ENCODE measurements at regions not wholly inside any gene's neighbourhood (a gene's known extent, or its start where the extent isn't known, plus 50 kb on each side); places are given as distances from the start of the nearest gene placed in this dataset.
"Not testable (repeated sequence)": the region's sequence is repeated elsewhere in the genome, so short reads cannot be mapped to it uniquely, and the experiment has no call there.

- peak; percentile 26 for DNase-seq (ENCODE audit: low spot score)
These were observed 54.4 kb upstream of the JAK1 start for GRCh38 chr1:65020774-65021173.

GRCh38 chr1:65021795-65022194 is 55.4 kb upstream of the JAK1 start:
- DNase-seq (ENCODE audit: low spot score): no peak

GRCh38 chr1:65022216-65022615 is 55.9 kb upstream of the JAK1 start:
- DNase-seq (ENCODE audit: low spot score): no peak

GRCh38 chr1:65025794-65026193 is 59.4 kb upstream of the JAK1 start:
- DNase-seq (ENCODE audit: low spot score): no peak

- no peak for DNase-seq (ENCODE audit: low spot score)
These were observed 59.9 kb upstream of the JAK1 start for GRCh38 chr1:65026235-65026634.

GRCh38 chr1:65027666-65028358 is 61.5 kb upstream of the JAK1 start:
- DNase-seq (ENCODE audit: low spot score): peak; percentile 15

GRCh38 chr1:65029434-65029833 is 63.1 kb upstream of the JAK1 start:
- DNase-seq (ENCODE audit: low spot score): not testable (repeated sequence)

GRCh38 chr1:65034879-65035278 is 68.5 kb upstream of the JAK1 start:
- DNase-seq (ENCODE audit: low spot score): not testable (repeated sequence)

GRCh38 chr1:65036570-65037051 is 70.3 kb upstream of the JAK1 start:
- no peak for DNase-seq (ENCODE audit: low spot score)

- no peak for DNase-seq (ENCODE audit: low spot score)
These were observed 72.7 kb upstream of the JAK1 start for GRCh38 chr1:65039066-65039465.

GRCh38 chr1:65039508-65039907 is 73.2 kb upstream of the JAK1 start:
- DNase-seq (ENCODE audit: low spot score): no peak

- no peak for DNase-seq (ENCODE audit: low spot score)
These were observed 76.1 kb upstream of the JAK1 start for GRCh38 chr1:65042467-65042866.

GRCh38 chr1:65044411-65044810 is 78.1 kb upstream of the JAK1 start:
- DNase-seq (ENCODE audit: low spot score): no peak

- no peak for DNase-seq (ENCODE audit: low spot score)
These were observed 78.9 kb upstream of the JAK1 start for GRCh38 chr1:65045022-65045817.

GRCh38 chr1:65048335-65048734 is 82.0 kb upstream of the JAK1 start:
- DNase-seq (ENCODE audit: low spot score): no peak

GRCh38 chr1:65049941-65050713 is 83.8 kb upstream of the JAK1 start:
- no peak for DNase-seq (ENCODE audit: low spot score)

GRCh38 chr1:65050735-65051134 is 84.4 kb upstream of the JAK1 start:
- DNase-seq (ENCODE audit: low spot score): no peak

GRCh38 chr1:65054481-65054880 is 88.1 kb upstream of the JAK1 start:
- DNase-seq (ENCODE audit: low spot score): no peak

- DNase-seq (ENCODE audit: low spot score): no peak
These were observed 89.4 kb upstream of the JAK1 start for GRCh38 chr1:65055747-65056146.

- no peak for DNase-seq (ENCODE audit: low spot score)
These were observed 89.9 kb upstream of the JAK1 start for GRCh38 chr1:65056234-65056633.

- DNase-seq (ENCODE audit: low spot score): no peak
These were observed 90.5 kb upstream of the JAK1 start for GRCh38 chr1:65056866-65057265.

- DNase-seq (ENCODE audit: low spot score): peak; percentile 57
These were observed 88.0 kb upstream of the AK4 start for GRCh38 chr1:65059930-65060538.
